ENCODE measurements at regions not wholly inside any gene's neighbourhood (a gene's known extent, or its start where the extent isn't known, plus 50 kb on each side); places are given as distances from the start of the nearest gene placed in this dataset.

DNA sequence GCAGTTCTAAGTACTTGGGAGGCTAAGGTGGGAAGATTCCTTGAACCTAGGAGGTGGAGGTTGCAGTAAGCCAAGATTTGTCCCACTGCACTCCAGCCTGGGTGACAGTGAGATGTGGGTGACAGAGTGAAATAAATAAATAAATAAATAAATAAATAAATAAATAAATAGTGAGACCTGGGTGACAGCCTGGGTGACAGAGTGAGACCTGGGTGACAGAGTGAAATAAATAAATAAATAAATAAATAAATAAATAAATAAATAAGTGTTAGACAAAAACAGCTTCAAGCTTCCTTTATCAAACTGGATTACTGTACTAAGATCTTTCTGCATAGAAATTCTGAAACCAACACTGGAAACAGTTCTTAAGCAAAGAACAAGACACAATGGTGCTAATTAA is 71.8 kb upstream of the BMP2K start (continued):
- TF ChIP-seq ZNF169 (tag by site-specific recombination; IDR thresholded peaks at IDR 0.05) (no peak), TSHZ1 (tag by site-specific recombination; IDR thresholded peaks at IDR 0.05; ENCODE audit: borderline replicate concordance) (no peak), IKZF3 (tag by site-specific recombination; IDR thresholded peaks at IDR 0.05) (no peak), GLIS1 (tag by site-specific recombination; IDR thresholded peaks at IDR 0.05) (no peak), ZNF473 (tag by site-specific recombination; IDR thresholded peaks at IDR 0.05) (no peak), MEIS1 (CRISPR knock-in tag; IDR thresholded peaks at IDR 0.05; ENCODE audit: borderline replicate concordance) (no peak), ZNF416 (tag by site-specific recombination; IDR thresholded peaks at IDR 0.05) (no peak), ZNF704 (tag by site-specific recombination; IDR thresholded peaks at IDR 0.05) (peak; percentile 82; the same call in 1 of the 2 replicates), ZNF843 (tag by site-specific recombination; IDR thresholded peaks at IDR 0.05) (no peak), ZNF510 (tag by site-specific recombination; IDR thresholded peaks at IDR 0.05; ENCODE audit: insufficient replicate concordance) (peak; percentile 92), ZNF311 (tag by site-specific recombination; IDR thresholded peaks at IDR 0.05; ENCODE audit: borderline replicate concordance) (no peak), ZNF621 (tag by site-specific recombination; IDR thresholded peaks at IDR 0.05) (no peak), ZNF140 (tag by site-specific recombination; IDR thresholded peaks at IDR 0.05) (peak; percentile 91), SETDB1 (IDR thresholded peaks at IDR 0.05; ENCODE audit: insufficient read length, low read length) (no peak), TRIM28 (IDR thresholded peaks at IDR 0.05; ENCODE audit: borderline replicate concordance, low read length) (no peak), KLF7 (tag by site-specific recombination; IDR thresholded peaks at IDR 0.05; ENCODE audit: borderline replicate concordance) (no peak), ZFHX2 (tag by site-specific recombination; conservative IDR thresholded peaks at IDR 0.05) (no peak), WT1 (tag by site-specific recombination; IDR thresholded peaks at IDR 0.05) (no peak), ZNF549 (tag by site-specific recombination; IDR thresholded peaks at IDR 0.05) (no peak), ZBTB48 (tag by site-specific recombination; IDR thresholded peaks at IDR 0.05) (no peak), HOXA7 (CRISPR knock-in tag; IDR thresholded peaks at IDR 0.05; ENCODE audit: borderline replicate concordance) (no peak), ZFP37 (tag by site-specific recombination; IDR thresholded peaks at IDR 0.05) (peak; percentile 72; the same call in 1 of the 2 replicates), PRDM1 (tag by site-specific recombination; IDR thresholded peaks at IDR 0.05) (no peak), ZNF121 (tag by site-specific recombination; IDR thresholded peaks at IDR 0.05) (peak; percentile 72; the same call in 1 of the 2 replicates), ZNF112 (tag by site-specific recombination; IDR thresholded peaks at IDR 0.05) (no peak), KLF16 (tag by site-specific recombination; IDR thresholded peaks at IDR 0.05) (no peak), ZNF19 (tag by site-specific recombination; IDR thresholded peaks at IDR 0.05; ENCODE audit: low read depth) (0 out of 2 replicates have a peak, but pooled peaks have one; percentile 63), ZSCAN16 (tag by site-specific recombination; IDR thresholded peaks at IDR 0.05) (no peak), ZNF571 (tag by site-specific recombination; IDR thresholded peaks at IDR 0.05) (no peak), ZNF555 (tag by site-specific recombination; conservative IDR thresholded peaks at IDR 0.05) (peak; percentile 97), ZNF266 (tag by site-specific recombination; IDR thresholded peaks at IDR 0.05; ENCODE audit: low read depth) (peak; percentile 89)
- TF ChIP-seq, protein P1, sequence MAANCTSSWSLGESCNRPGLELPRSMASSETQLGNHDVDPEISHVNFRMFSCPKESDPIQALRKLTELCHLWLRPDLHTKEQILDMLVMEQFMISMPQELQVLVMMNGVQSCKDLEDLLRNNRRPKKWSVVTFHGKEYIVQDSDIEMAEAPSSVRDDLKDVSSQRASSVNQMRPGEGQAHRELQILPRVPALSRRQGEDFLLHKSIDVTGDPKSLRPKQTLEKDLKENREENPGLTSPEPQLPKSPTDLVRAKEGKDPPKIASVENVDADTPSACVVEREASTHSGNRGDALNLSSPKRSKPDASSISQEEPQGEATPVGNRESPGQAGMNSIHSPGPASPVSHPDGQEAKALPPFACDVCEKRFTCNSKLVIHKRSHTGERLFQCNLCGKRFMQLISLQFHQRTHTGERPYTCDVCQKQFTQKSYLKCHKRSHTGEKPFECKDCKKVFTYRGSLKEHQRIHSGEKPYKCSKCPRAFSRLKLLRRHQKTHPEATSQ (tag by site-specific recombination; IDR thresholded peaks at IDR 0.05): no peak
- TF ChIP-seq, protein P2, sequence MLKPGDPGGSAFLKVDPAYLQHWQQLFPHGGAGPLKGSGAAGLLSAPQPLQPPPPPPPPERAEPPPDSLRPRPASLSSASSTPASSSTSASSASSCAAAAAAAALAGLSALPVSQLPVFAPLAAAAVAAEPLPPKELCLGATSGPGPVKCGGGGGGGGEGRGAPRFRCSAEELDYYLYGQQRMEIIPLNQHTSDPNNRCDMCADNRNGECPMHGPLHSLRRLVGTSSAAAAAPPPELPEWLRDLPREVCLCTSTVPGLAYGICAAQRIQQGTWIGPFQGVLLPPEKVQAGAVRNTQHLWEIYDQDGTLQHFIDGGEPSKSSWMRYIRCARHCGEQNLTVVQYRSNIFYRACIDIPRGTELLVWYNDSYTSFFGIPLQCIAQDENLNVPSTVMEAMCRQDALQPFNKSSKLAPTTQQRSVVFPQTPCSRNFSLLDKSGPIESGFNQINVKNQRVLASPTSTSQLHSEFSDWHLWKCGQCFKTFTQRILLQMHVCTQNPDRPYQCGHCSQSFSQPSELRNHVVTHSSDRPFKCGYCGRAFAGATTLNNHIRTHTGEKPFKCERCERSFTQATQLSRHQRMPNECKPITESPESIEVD (tag by site-specific recombination; IDR thresholded peaks at IDR 0.05): no peak
